Ovary (tissue), 3 donors: ENCODE measurements at regions not wholly inside any gene's neighbourhood (a gene's known extent, or its start where the extent isn't known, plus 50 kb on each side); places are given as distances from the start of the nearest gene placed in this dataset.

Experiments used
- CTCF ChIP-seq, 3 donors: fragments of 450-650 bp in 2 of 3; fragments of 200-600 bp in 1 of 3; IDR thresholded peaks; one replicate each; pipeline versions ENCODE4 v1.5.1 to v1.8.0; 2016 to 2022; ENCODE audit warnings: antibody characterized with exemption in 3 of 3, mild to moderate bottlenecking in 1 of 3
- EP300 ChIP-seq: sonication (generic); formaldehyde crosslinking; IDR thresholded peaks from one replicate; pipeline ENCODE4 v1.6.1; 2017; ENCODE audit warnings: antibody characterized with exemption
- POLR2A ChIP-seq: fragments of 450-650 bp; IDR thresholded peaks from one replicate; pipeline ENCODE4 v1.6.1; 2017; ENCODE audit warnings: antibody characterized with exemption, mild to moderate bottlenecking, moderate library complexity
- donor health status: DM: no; HTN: no; CAD: no.

- TF ChIP-seq CTCF (IDR thresholded peaks at IDR 0.05) (no peak), POLR2A (no peak), EP300 (no peak)
Observed at GRCh38 chr15:38861108-38861507, 296.5 kb upstream of the RASGRP1 start.
